COLO668 (cell line): ENCODE measurements at regions not wholly inside any gene's neighbourhood (a gene's known extent, or its start where the extent isn't known, plus 50 kb on each side); places are given as distances from the start of the nearest gene placed in this dataset.
"Not testable (repeated sequence)": the region's sequence is repeated elsewhere in the genome, so short reads cannot be mapped to it uniquely, and the experiment has no call there.

Experiments
- DNase-seq: peaks from one replicate; lab custom pipeline; 2025; ENCODE audit not compliant: unreplicated experiment; lab: John Stamatoyannopoulos, UW

- no peak for DNase-seq
These were observed 304.5 kb downstream of the MDFIC start for GRCh38 chr7:115226410-115226809.

GRCh38 chr7:115224922-115225321 is 303.0 kb downstream of the MDFIC start:
- DNase-seq = no peak

GRCh38 chr7:115223959-115224358 is 302.1 kb downstream of the MDFIC start:
- no peak for DNase-seq

- no peak for DNase-seq
These were observed 299.6 kb downstream of the MDFIC start for GRCh38 chr7:115221456-115221855.

- no peak for DNase-seq
These were observed 296.2 kb downstream of the MDFIC start for GRCh38 chr7:115218076-115218475.

GRCh38 chr7:115217373-115217772 is 295.5 kb downstream of the MDFIC start:
- no peak for DNase-seq

- no peak for DNase-seq
These were observed 294.8 kb downstream of the MDFIC start for GRCh38 chr7:115216652-115217051.

GRCh38 chr7:115211171-115211570 is 289.3 kb downstream of the MDFIC start:
- no peak for DNase-seq

- no peak for DNase-seq
These were observed 288.7 kb downstream of the MDFIC start for GRCh38 chr7:115210552-115210951.

- DNase-seq = no peak
These were observed 287.0 kb downstream of the MDFIC start for GRCh38 chr7:115208710-115209560.

- DNase-seq = not testable (repeated sequence)
These were observed 284.5 kb downstream of the MDFIC start for GRCh38 chr7:115206374-115206773.

- no peak for DNase-seq
These were observed 276.2 kb downstream of the MDFIC start for GRCh38 chr7:115198143-115198542.

- DNase-seq = no peak
These were observed 273.3 kb downstream of the MDFIC start for GRCh38 chr7:115195208-115195607.

- no peak for DNase-seq
These were observed 269.6 kb downstream of the MDFIC start for GRCh38 chr7:115191526-115191925.

GRCh38 chr7:115183431-115184057 is 261.6 kb downstream of the MDFIC start:
- DNase-seq = no peak

GRCh38 chr7:115178835-115179234 is 256.9 kb downstream of the MDFIC start:
- no peak for DNase-seq

- DNase-seq = no peak
These were observed 255.9 kb downstream of the MDFIC start for GRCh38 chr7:115177823-115178222.

- no peak for DNase-seq
These were observed 255.2 kb downstream of the MDFIC start for GRCh38 chr7:115177103-115177502.

- not testable (repeated sequence) for DNase-seq
These were observed 250.5 kb downstream of the MDFIC start for GRCh38 chr7:115172397-115172796.

GRCh38 chr7:115153769-115154477 is 232.0 kb downstream of the MDFIC start:
- DNase-seq = no peak

GRCh38 chr7:115153176-115153575 is 231.3 kb downstream of the MDFIC start:
- no peak for DNase-seq

GRCh38 chr7:115146148-115146547 is 224.3 kb downstream of the MDFIC start:
- DNase-seq = no peak
